ENCODE measurements at regions not wholly inside any gene's neighbourhood (a gene's known extent, or its start where the extent isn't known, plus 50 kb on each side); places are given as distances from the start of the nearest gene placed in this dataset.

DNA sequence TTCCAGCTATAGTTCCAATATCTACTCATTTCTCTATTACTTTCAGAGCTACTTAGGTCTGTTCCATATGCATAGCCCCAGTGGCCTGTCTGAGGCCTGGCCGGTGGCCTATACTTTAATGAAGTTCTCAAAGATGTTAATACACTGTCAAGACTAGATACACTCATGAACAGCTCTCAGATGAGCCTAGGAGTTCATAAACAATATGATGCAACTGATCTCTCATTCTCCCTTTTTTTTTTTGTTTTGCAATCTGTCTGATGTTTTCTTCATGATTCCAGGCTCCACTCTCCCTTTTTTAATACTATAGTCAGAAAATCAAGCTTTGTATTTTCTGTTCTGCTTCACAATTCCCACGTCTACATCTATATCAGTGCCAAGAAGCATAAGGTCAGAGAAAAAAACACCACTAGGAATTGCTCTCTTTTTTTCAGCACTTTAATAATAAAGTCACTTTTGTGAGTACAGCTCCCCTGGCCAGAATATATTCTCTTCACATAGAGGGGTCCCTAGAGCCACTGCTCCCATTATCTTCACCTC, 321.0 kb downstream of the C7orf25 start:
- no peak overlapping the region for H3K4me3 Mint-ChIP-seq (ENCODE audit: low read depth)

GRCh38 chr7:42588876-42589275, 323.0 kb downstream of the C7orf25 start:
- peaks cover 29% of the 10 kb centered on the region for H3K9me3 Mint-ChIP-seq (ENCODE audit: low read depth)

More for the DNA sequence above, 321.0 kb downstream of the C7orf25 start:
- no peak for DNase-seq (ENCODE audit: low spot score, unreplicated experiment)
- TF ChIP-seq CTCF (IDR thresholded peaks at IDR 0.05; ENCODE audit: unreplicated experiment) = no peak
- Mint-ChIP-seq H3K27ac (no peak overlapping the region), H3K9me3 (ENCODE audit: low read depth) (peaks cover 22% of the 10 kb centered on the region), H3K4me1 (ENCODE audit: low read depth) (no peaks in the 10 kb centered on the region), H3K36me3 (ENCODE audit: insufficient read depth) (no peaks in the 10 kb centered on the region), H3K27me3 (no peaks in the 10 kb centered on the region)

GRCh38 chr7:42587806-42588205, 324.1 kb downstream of the C7orf25 start:
- H3K4me3 Mint-ChIP-seq (ENCODE audit: low read depth) = no peak overlapping the region
- no peaks in the 10 kb centered on the region for H3K4me1 Mint-ChIP-seq (ENCODE audit: low read depth)
- peaks cover 32% of the 10 kb centered on the region for H3K9me3 Mint-ChIP-seq (ENCODE audit: low read depth)
- H3K27ac Mint-ChIP-seq = no peak overlapping the region
- TF ChIP-seq CTCF (IDR thresholded peaks at IDR 0.05; ENCODE audit: unreplicated experiment) = no peak
- no peaks in the 10 kb centered on the region for H3K36me3 Mint-ChIP-seq (ENCODE audit: insufficient read depth)
- DNase-seq (ENCODE audit: low spot score, unreplicated experiment) = no peak
- H3K27me3 Mint-ChIP-seq = no peaks in the 10 kb centered on the region

More at GRCh38 chr7:42588876-42589275, 323.0 kb downstream of the C7orf25 start:
- Mint-ChIP-seq H3K4me1 (ENCODE audit: low read depth) (no peaks in the 10 kb centered on the region), H3K27ac (no peak overlapping the region), H3K27me3 (no peaks in the 10 kb centered on the region), H3K36me3 (ENCODE audit: insufficient read depth) (no peaks in the 10 kb centered on the region), H3K4me3 (ENCODE audit: low read depth) (no peak overlapping the region)
- no peak for DNase-seq (ENCODE audit: low spot score, unreplicated experiment)
- no peak for TF ChIP-seq CTCF (IDR thresholded peaks at IDR 0.05; ENCODE audit: unreplicated experiment)

- H3K9me3 Mint-ChIP-seq (ENCODE audit: low read depth) = peaks cover 15% of the 10 kb centered on the region
- no peak overlapping the region for H3K27ac Mint-ChIP-seq
- H3K4me3 Mint-ChIP-seq (ENCODE audit: low read depth) = no peak overlapping the region
- H3K36me3 Mint-ChIP-seq (ENCODE audit: insufficient read depth) = no peaks in the 10 kb centered on the region
- DNase-seq (ENCODE audit: low spot score, unreplicated experiment) = no peak
- H3K4me1 Mint-ChIP-seq (ENCODE audit: low read depth) = no peaks in the 10 kb centered on the region
- peaks cover 6% of the 10 kb centered on the region for H3K27me3 Mint-ChIP-seq
- TF ChIP-seq CTCF (IDR thresholded peaks at IDR 0.05; ENCODE audit: unreplicated experiment) = no peak
Measured at GRCh38 chr7:42580061-42580460, 331.8 kb downstream of the C7orf25 start.

DNA sequence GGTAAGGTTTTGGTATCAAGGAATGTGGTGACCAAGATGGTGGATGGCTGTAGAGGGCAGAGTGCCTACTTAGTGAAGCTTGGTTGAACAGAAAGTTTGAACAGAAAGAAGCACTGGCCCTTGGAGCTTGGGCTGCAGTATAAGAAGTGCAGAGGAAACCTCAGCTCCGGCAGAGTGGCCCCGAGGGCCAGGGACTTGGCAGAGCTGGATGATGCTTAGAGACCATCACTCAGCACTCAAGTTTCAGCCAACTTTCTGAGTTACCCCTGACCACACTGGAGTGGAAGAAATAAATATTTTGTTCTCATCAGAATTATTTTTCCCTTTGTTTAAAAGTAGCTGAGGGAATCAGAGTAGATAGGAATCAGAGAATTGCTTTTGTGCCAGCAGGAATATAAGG, 336.7 kb downstream of the C7orf25 start:
- H3K27ac Mint-ChIP-seq = no peak overlapping the region
- no peak for TF ChIP-seq CTCF (IDR thresholded peaks at IDR 0.05; ENCODE audit: unreplicated experiment)
- H3K36me3 Mint-ChIP-seq (ENCODE audit: insufficient read depth) = no peaks in the 10 kb centered on the region
- DNase-seq (ENCODE audit: low spot score, unreplicated experiment) = no peak
- no peak overlapping the region for H3K4me3 Mint-ChIP-seq (ENCODE audit: low read depth)
- peaks cover 2% of the 10 kb centered on the region for H3K4me1 Mint-ChIP-seq (ENCODE audit: low read depth)
- peaks cover 16% of the 10 kb centered on the region for H3K27me3 Mint-ChIP-seq
- H3K9me3 Mint-ChIP-seq (ENCODE audit: low read depth) = peaks cover 9% of the 10 kb centered on the region
